ENCODE measurements at regions not wholly inside any gene's neighbourhood (a gene's known extent, or its start where the extent isn't known, plus 50 kb on each side); places are given as distances from the start of the nearest gene placed in this dataset.

DNA sequence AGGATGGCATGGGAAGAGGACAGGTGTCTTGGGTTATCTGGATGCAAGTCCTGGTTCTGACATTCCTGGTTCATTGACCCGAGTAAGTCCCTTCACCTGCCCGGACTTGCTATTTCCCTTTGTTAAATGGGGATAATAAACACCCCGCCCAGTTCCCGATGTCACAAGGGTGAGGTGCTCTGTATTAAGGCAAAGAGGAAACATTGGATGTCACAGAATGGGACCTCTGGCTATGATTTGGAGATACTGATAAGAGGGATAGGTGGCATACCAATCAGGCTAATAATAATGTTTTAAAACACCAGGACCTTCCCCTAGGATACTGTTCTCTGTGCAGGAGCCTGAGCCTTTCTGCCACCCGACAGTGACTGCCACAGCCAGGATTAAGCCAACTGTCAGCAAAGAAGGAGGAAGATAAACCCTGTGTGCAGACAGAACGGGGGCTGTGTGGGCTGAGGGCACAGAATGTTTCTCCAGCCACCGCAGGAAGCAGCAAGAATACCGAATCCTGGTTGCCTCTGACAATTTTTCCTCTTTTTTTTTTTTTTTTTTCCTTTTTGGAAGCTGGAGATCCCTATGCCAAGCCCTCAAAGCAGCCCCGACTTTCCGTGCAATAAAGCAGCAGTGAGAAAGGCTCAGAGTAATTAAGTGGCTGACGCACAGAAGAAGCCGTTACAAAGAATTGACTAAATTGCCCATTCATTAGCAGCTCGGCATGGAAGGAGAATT is 336.6 kb downstream of the SMAD2 start:
- Histone ChIP-seq H3K4me2 (no peak overlapping the region), H3K4me3 (no peak overlapping the region), H3K27ac (no peak overlapping the region), H3K9me3 (no peaks in the 10 kb centered on the region), H3K4me1 (no peaks in the 10 kb centered on the region)
- POLR2A ChIA-PET = no interaction called here
- TF ChIP-seq NPAS2 (CRISPR knock-in tag; IDR thresholded peaks at IDR 0.05; ENCODE audit: borderline replicate concordance) (no peak), JUN (IDR thresholded peaks at IDR 0.05) (no peak), EHMT2 (IDR thresholded peaks at IDR 0.05; ENCODE audit: low read depth) (no peak), GATA3 (IDR thresholded peaks at IDR 0.05; ENCODE audit: borderline replicate concordance) (no peak), KDM5A (IDR thresholded peaks at IDR 0.05) (no peak), RCOR1 (IDR thresholded peaks at IDR 0.05; ENCODE audit: low read depth, low read length) (no peak), FOSB (CRISPR knock-in tag; IDR thresholded peaks at IDR 0.05) (no peak), MAZ (IDR thresholded peaks at IDR 0.05; ENCODE audit: borderline replicate concordance, low read depth, low read length) (no peak), SREBF2 (IDR thresholded peaks at IDR 0.05) (no peak), POLR2A (IDR thresholded peaks at IDR 0.05; ENCODE audit: low read length) (no peak), POLR2AphosphoS2 (conservative IDR thresholded peaks at IDR 0.05; ENCODE audit: low read length) (no peak), HOXB13 (CRISPR knock-in tag; IDR thresholded peaks at IDR 0.05; ENCODE audit: low read depth) (no peak)
- TF ChIP-seq, protein P1, sequence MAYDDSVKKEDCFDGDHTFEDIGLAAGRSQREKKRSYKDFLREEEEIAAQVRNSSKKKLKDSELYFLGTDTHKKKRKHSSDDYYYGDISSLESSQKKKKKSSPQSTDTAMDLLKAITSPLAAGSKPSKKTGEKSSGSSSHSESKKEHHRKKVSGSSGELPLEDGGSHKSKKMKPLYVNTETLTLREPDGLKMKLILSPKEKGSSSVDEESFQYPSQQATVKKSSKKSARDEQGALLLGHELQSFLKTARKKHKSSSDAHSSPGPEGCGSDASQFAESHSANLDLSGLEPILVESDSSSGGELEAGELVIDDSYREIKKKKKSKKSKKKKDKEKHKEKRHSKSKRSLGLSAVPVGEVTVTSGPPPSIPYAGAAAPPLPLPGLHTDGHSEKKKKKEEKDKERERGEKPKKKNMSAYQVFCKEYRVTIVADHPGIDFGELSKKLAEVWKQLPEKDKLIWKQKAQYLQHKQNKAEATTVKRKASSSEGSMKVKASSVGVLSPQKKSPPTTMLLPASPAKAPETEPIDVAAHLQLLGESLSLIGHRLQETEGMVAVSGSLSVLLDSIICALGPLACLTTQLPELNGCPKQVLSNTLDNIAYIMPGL (CRISPR knock-in tag; IDR thresholded peaks at IDR 0.05; ENCODE audit: borderline replicate concordance) = no peak
- WGBS (ENCODE audit: missing lambda C conversion rate) = 23% methylated on average over 13 of the region's 13 CpGs
- DNase-seq (ENCODE audit: low read depth in 1 of 2, low spot score in 1 of 2) = no peak
- no peak for ATAC-seq
- FAIRE-seq = no peak
- CTCF ChIA-PET = no interaction called here

DNA sequence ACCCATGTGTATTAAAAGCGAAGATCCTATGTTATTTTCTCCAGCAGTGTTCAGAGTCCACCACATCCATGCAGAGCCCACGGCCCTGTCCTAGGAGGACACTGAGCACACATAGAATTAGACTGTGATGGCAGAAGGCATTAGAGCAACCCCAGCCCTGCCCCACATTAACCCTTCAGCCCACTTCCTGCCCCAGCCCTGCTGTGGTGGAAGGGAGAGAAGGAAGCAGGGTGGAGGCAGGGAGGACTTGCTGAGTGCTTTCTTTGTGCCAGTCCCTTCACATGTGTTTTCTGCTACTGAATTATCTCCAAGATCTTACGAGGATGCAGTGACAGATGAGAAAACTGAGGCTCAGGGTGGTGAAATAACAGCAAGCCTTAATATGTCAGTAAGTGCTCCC is 339.0 kb downstream of the SMAD2 start:
- no peak overlapping the region for H3K27ac ChIP-seq
- no peak for TF ChIP-seq HOXA7 (CRISPR knock-in tag; IDR thresholded peaks at IDR 0.05)
- TF ChIP-seq PHF8 (IDR thresholded peaks at IDR 0.05; ENCODE audit: borderline replicate concordance, low read depth) = no peak
- TF ChIP-seq MYC (IDR thresholded peaks at IDR 0.05; ENCODE audit: borderline replicate concordance, low read length) = no peak
- TF ChIP-seq ZSCAN20 (CRISPR knock-in tag; IDR thresholded peaks at IDR 0.05) = no peak
- TF ChIP-seq MAZ (IDR thresholded peaks at IDR 0.05; ENCODE audit: borderline replicate concordance, low read depth, low read length) = no peak
- TF ChIP-seq ZC3H11A (IDR thresholded peaks at IDR 0.05) = no peak
- no peak for TF ChIP-seq CBX8 (IDR thresholded peaks at IDR 0.05)
- TF ChIP-seq, protein P2, sequence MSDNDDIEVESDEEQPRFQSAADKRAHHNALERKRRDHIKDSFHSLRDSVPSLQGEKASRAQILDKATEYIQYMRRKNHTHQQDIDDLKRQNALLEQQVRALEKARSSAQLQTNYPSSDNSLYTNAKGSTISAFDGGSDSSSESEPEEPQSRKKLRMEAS (IDR thresholded peaks at IDR 0.05) = no peak
- no peak for TF ChIP-seq HEYL (CRISPR knock-in tag; IDR thresholded peaks at IDR 0.05)
- no peak for TF ChIP-seq ESRRA (IDR thresholded peaks at IDR 0.05; ENCODE audit: borderline replicate concordance, low read length)
- TF ChIP-seq SMC3 (IDR thresholded peaks at IDR 0.05) = no peak
- TF ChIP-seq TFCP2L1 (CRISPR knock-in tag; IDR thresholded peaks at IDR 0.05) = no peak
- TF ChIP-seq CEBPB (IDR thresholded peaks at IDR 0.05) = no peak
- TF ChIP-seq FOSL2 (IDR thresholded peaks at IDR 0.05) = no peak
- TF ChIP-seq FOSL2 (CRISPR knock-in tag; IDR thresholded peaks at IDR 0.05) = no peak
- H3K4me1 ChIP-seq = no peaks in the 10 kb centered on the region
- WGBS (ENCODE audit: missing lambda C conversion rate) = 0% methylated on average over 2 of the region's 3 CpGs
- ChIA-PET CTCF (no interaction called here), POLR2A (no interaction called here)
- no peaks in the 10 kb centered on the region for H3K9me3 ChIP-seq
- H3K4me2 ChIP-seq = no peak overlapping the region
- ATAC-seq (no peak), FAIRE-seq (no peak), DNase-seq (ENCODE audit: low read depth in 1 of 2, low spot score in 1 of 2) (no peak)
- no peak overlapping the region for H3K4me3 ChIP-seq

All from A549 (cell line).